BLaER1 (cell line): ENCODE measurements at regions not wholly inside any gene's neighbourhood (a gene's known extent, or its start where the extent isn't known, plus 50 kb on each side); places are given as distances from the start of the nearest gene placed in this dataset.

Experiments
- H3K27ac ChIP-seq: shearing (Covaris generic); formaldehyde crosslinking; 2 replicates; pipeline ENCODE4 v1.8.1; 2022
- H3K27me3 ChIP-seq: shearing (Covaris generic); formaldehyde crosslinking; 2 replicates; pipeline ENCODE4 v1.8.1; 2022
- H3K36me3 ChIP-seq: shearing (Covaris generic); formaldehyde crosslinking; 2 replicates; pipeline ENCODE4 v1.8.1; 2022
- H3K4me1 ChIP-seq: shearing (Covaris generic); formaldehyde crosslinking; 2 replicates; pipeline ENCODE4 v1.8.1; 2022
- H3K4me2 ChIP-seq: shearing (Covaris generic); formaldehyde crosslinking; 2 replicates; pipeline ENCODE4 v1.8.1; 2022
- H3K4me3 ChIP-seq: shearing (Covaris generic); formaldehyde crosslinking; 2 replicates; pipeline ENCODE4 v1.8.1; 2022
- H3K9ac ChIP-seq: shearing (Covaris generic); formaldehyde crosslinking; 2 replicates; pipeline ENCODE4 v1.8.1; 2022
- H3K9me3 ChIP-seq: shearing (Covaris generic); formaldehyde crosslinking; 2 replicates; pipeline ENCODE4 v1.8.1; 2022
- H4K20me1 ChIP-seq: shearing (Covaris generic); formaldehyde crosslinking; 2 replicates; pipeline ENCODE4 v1.8.1; 2022
- Cebpa-rat ChIP-seq: shearing (Covaris generic); IDR thresholded peaks from 2 replicates; pipeline ENCODE4 v1.8.1; 2022

- no peak overlapping the region for H3K9ac ChIP-seq
- H3K27ac ChIP-seq: no peak overlapping the region
- no peaks in the 10 kb centered on the region for H4K20me1 ChIP-seq
- H3K27me3 ChIP-seq: no peaks in the 10 kb centered on the region
- H3K4me2 ChIP-seq: no peak overlapping the region
- H3K36me3 ChIP-seq: no peaks in the 10 kb centered on the region
- H3K4me3 ChIP-seq: no peak overlapping the region
- H3K9me3 ChIP-seq: no peaks in the 10 kb centered on the region
- TF ChIP-seq Cebpa-rat: no peak
- H3K4me1 ChIP-seq: no peaks in the 10 kb centered on the region
Observed at GRCh38 chr2:149954981-149955600, 367.5 kb upstream of the MMADHC start.

DNA sequence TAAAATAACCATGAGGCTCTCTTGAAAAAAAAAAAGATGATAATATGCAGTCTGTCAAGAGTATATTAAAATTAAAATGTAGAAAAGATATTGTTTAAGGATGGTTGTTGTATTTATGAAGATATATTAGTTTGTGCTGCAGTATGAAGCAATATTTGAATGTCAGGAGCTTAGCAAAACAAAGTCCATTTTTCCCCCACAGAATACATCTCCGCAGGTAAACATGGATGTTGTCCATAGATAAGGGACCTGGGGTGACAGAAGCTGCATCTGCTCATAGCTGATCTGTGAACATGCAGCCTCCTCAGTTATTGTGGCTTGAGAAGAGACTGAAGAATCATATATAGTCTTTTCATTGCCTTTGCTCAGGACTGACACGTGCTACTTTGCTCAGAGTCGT, 366.1 kb upstream of the MMADHC start:
- Histone ChIP-seq H4K20me1 (no peaks in the 10 kb centered on the region), H3K9ac (no peak overlapping the region), H3K36me3 (no peaks in the 10 kb centered on the region), H3K4me1 (no peaks in the 10 kb centered on the region), H3K4me2 (no peak overlapping the region), H3K4me3 (no peak overlapping the region), H3K9me3 (no peaks in the 10 kb centered on the region), H3K27ac (no peak overlapping the region), H3K27me3 (no peaks in the 10 kb centered on the region)
- TF ChIP-seq Cebpa-rat: no peak

GRCh38 chr2:149931486-149931885, 343.9 kb upstream of the MMADHC start:
- H3K27ac ChIP-seq: no peak overlapping the region
- no peaks in the 10 kb centered on the region for H3K9me3 ChIP-seq
- H3K9ac ChIP-seq: no peak overlapping the region
- H3K27me3 ChIP-seq: no peaks in the 10 kb centered on the region
- no peak overlapping the region for H3K4me3 ChIP-seq
- no peak overlapping the region for H3K4me2 ChIP-seq
- H3K4me1 ChIP-seq: no peaks in the 10 kb centered on the region
- no peaks in the 10 kb centered on the region for H3K36me3 ChIP-seq
- H4K20me1 ChIP-seq: no peaks in the 10 kb centered on the region
- no peak for TF ChIP-seq Cebpa-rat

DNA sequence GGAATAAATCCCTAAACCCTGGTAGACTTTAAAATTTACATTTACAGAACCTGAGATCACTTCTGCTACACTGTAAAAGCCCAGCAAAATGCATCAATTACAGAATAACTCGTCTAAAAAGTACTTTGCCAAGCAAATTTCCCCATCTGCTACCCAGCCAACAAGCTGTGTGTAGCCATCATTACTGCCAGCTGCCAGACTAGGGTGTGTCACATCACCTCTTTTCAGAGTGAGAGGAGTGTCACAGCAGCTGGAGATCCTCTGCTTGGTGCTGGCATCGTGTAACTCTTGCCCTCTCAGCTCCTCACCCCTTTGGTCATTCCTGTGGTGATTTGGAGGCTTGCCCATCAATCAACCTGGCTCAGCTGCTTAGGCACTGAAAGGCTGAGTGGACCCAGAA, 340.4 kb upstream of the MMADHC start:
- H4K20me1 ChIP-seq: no peaks in the 10 kb centered on the region
- TF ChIP-seq Cebpa-rat: no peak
- no peaks in the 10 kb centered on the region for H3K36me3 ChIP-seq
- no peak overlapping the region for H3K4me2 ChIP-seq
- H3K4me1 ChIP-seq: peaks cover 10% of the 10 kb centered on the region
- H3K27ac ChIP-seq: no peak overlapping the region
- H3K9ac ChIP-seq: no peak overlapping the region
- H3K4me3 ChIP-seq: no peak overlapping the region
- H3K9me3 ChIP-seq: no peaks in the 10 kb centered on the region
- no peaks in the 10 kb centered on the region for H3K27me3 ChIP-seq

- Histone ChIP-seq H3K27ac (no peak overlapping the region), H3K36me3 (no peaks in the 10 kb centered on the region), H3K4me3 (no peak overlapping the region), H3K9ac (no peak overlapping the region), H3K4me2 (peak overlapping the region; percentile 48), H3K27me3 (no peaks in the 10 kb centered on the region), H4K20me1 (no peaks in the 10 kb centered on the region), H3K9me3 (no peaks in the 10 kb centered on the region), H3K4me1 (peaks cover 10% of the 10 kb centered on the region)
- no peak for TF ChIP-seq Cebpa-rat
Observed at GRCh38 chr2:149926149-149926548, 338.6 kb upstream of the MMADHC start.

DNA sequence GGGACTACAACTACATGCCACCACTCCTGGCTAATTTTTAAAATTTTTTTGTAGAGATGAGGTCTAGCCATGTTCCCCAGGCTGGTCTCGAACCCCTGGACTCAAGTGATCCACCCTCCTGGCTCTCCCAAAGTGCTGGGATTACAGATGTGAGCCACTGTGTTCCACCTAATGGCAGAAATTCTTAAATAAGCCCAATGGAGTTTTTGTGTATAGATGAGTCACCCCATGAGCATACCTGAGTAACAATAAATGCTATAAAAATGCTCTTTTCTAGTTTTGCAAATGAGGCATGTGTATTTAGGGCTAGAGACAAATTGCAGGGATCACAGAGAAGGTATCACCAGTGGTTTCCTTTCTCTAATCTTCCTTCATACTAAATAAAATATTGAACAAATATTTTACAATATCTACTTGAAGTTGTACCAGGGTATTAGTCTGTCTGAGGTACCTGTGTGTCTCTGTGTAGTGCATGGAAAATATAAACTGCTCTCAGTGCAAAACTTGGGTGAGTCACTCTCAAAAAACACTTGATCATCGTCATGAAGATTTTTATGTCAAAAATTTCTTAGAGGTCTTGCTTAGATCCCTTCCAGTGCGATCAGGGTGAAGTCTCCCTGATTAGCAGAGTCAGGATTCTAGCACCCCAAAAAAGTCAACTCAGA, 337.1 kb upstream of the MMADHC start:
- no peak overlapping the region for H3K27ac ChIP-seq
- no peak overlapping the region for H3K4me3 ChIP-seq
- no peaks in the 10 kb centered on the region for H3K27me3 ChIP-seq
- H4K20me1 ChIP-seq: no peaks in the 10 kb centered on the region
- no peak overlapping the region for H3K4me2 ChIP-seq
- no peak overlapping the region for H3K9ac ChIP-seq
- H3K36me3 ChIP-seq: no peaks in the 10 kb centered on the region
- H3K4me1 ChIP-seq: peaks cover 10% of the 10 kb centered on the region
- H3K9me3 ChIP-seq: 0 out of 2 replicates have a peak, but pooled peaks cover 7% of the 10 kb centered on the region
- TF ChIP-seq Cebpa-rat: no peak

DNA sequence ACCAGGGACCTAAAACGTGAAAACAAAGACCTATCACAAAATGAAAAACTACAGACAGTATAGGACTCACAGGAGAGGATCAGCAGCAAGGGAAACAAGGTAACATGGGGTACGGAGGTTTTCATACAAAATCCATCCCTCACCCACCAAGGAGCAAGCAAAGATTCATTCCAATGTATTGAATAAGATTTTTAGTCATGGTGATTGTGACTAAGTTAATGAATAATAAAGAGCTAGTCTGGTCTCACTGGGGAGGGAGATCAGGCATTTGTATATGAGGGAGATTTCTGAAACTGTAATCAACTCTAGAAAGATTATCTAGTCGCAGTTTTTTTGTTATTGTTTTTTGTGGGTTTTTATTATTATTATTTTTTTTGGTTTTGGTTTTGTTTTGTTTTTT, 336.5 kb upstream of the MMADHC start:
- H3K4me2 ChIP-seq: no peak overlapping the region
- no peaks in the 10 kb centered on the region for H3K27me3 ChIP-seq
- TF ChIP-seq Cebpa-rat: no peak
- H3K36me3 ChIP-seq: no peaks in the 10 kb centered on the region
- H3K4me1 ChIP-seq: peaks cover 10% of the 10 kb centered on the region
- no peak overlapping the region for H3K27ac ChIP-seq
- H3K4me3 ChIP-seq: no peak overlapping the region
- 0 out of 2 replicates have a peak, but pooled peaks cover 7% of the 10 kb centered on the region for H3K9me3 ChIP-seq
- H3K9ac ChIP-seq: no peak overlapping the region
- H4K20me1 ChIP-seq: no peaks in the 10 kb centered on the region

DNA sequence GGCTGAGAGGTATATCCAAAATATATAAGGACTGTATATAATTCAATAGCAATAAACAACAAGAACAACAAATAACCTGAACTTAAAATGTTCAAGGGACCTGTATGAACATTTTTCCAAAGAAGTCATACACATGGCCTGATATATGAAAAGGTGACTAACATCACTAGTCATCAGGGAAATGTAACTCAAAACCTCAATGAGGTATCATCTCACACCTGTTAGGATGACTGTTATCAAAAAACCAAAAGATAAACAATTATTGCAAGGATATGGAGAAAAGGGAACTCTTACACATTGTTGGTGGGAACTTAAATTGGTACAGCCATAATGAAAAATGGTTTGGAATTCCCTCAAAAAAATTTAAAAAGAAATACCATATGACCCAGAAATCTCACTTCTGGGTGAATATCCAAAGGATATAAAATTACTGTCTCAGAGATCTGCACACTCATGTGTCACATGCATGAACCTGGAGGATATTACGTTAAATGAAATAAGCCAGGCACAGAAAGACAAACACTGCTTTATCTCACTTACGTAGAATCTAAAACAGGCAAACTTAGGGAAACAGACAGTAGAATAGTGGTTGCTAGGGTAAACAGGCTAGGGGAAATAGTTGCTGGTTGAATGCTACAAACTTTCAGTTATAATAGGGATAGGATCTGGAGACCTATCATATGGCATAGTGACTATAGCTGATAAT, 334.5 kb upstream of the MMADHC start:
- no peaks in the 10 kb centered on the region for H3K27me3 ChIP-seq
- no peaks in the 10 kb centered on the region for H4K20me1 ChIP-seq
- no peaks in the 10 kb centered on the region for H3K36me3 ChIP-seq
- peaks cover 10% of the 10 kb centered on the region for H3K4me1 ChIP-seq
- H3K9ac ChIP-seq: no peak overlapping the region
- H3K9me3 ChIP-seq: 0 out of 2 replicates have a peak, but pooled peaks cover 7% of the 10 kb centered on the region
- no peak for TF ChIP-seq Cebpa-rat
- no peak overlapping the region for H3K4me2 ChIP-seq
- H3K4me3 ChIP-seq: no peak overlapping the region
- no peak overlapping the region for H3K27ac ChIP-seq

DNA sequence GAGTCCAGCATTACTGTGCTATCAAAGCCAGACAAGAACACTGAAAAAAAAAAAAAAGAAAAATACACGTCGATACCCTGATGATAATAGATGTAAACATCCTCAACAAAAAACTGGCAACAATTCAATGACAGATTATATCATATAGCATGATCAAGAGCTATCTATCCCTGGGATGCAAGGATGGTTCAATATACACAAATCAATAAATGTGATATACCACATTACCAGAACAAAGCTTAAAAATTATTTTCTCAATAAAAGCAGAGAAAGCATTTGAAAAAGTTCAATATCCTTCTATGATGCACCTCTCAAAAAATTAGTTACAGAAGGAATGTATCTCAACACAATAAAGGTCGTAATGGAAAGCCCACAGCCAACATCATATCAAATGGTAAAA, 332.8 kb upstream of the MMADHC start:
- Histone ChIP-seq H3K4me2 (no peak overlapping the region), H3K4me1 (no peaks in the 10 kb centered on the region), H3K36me3 (no peaks in the 10 kb centered on the region), H3K9me3 (0 out of 2 replicates have a peak, but pooled peaks cover 7% of the 10 kb centered on the region), H3K27me3 (no peaks in the 10 kb centered on the region), H4K20me1 (no peaks in the 10 kb centered on the region), H3K4me3 (no peak overlapping the region), H3K9ac (no peak overlapping the region), H3K27ac (no peak overlapping the region)
- TF ChIP-seq Cebpa-rat: no peak

- Histone ChIP-seq H3K9me3 (0 out of 2 replicates have a peak, but pooled peaks cover 3% of the 10 kb centered on the region), H3K9ac (no peak overlapping the region), H3K36me3 (no peaks in the 10 kb centered on the region), H3K27me3 (no peaks in the 10 kb centered on the region), H3K27ac (no peak overlapping the region), H3K4me1 (no peaks in the 10 kb centered on the region), H4K20me1 (no peaks in the 10 kb centered on the region), H3K4me3 (no peak overlapping the region), H3K4me2 (no peak overlapping the region)
- TF ChIP-seq Cebpa-rat: no peak
Observed at GRCh38 chr2:149915151-149915550, 327.6 kb upstream of the MMADHC start.
